ENCODE measurements at regions not wholly inside any gene's neighbourhood (a gene's known extent, or its start where the extent isn't known, plus 50 kb on each side); places are given as distances from the start of the nearest gene placed in this dataset.
A peak's percentile ranks its signal among the peaks of the same experiment; 100 is the strongest.
"Not testable (repeated sequence)": the region's sequence is repeated elsewhere in the genome, so short reads cannot be mapped to it uniquely, and the experiment has no call there.

GRCh38 chr3:188021502-188022040 lies 132.4 kb upstream of the LPP start:
- Mint-ChIP-seq H3K4me1 (ENCODE audit: low read depth in 2 of 2) (peaks cover 8 to 28% of the 10 kb centered on the region in 2 donors), H3K27ac (peak overlapping the region; percentile 32 to 70), H3K36me3 (no peaks in the 10 kb centered on the region), H3K27me3 (no peaks in the 10 kb centered on the region), H3K9me3 (peaks cover 4% of the 10 kb centered on the region), H3K4me3 (no peak overlapping the region)
- DNase-seq (ENCODE audit: low spot score) (no peak), ATAC-seq (peak in 1 of 2 donors; percentile 65)

GRCh38 chr3:188022902-188023301 lies 131.1 kb upstream of the LPP start:
- H3K4me3 Mint-ChIP-seq: not testable (repeated sequence)

DNA sequence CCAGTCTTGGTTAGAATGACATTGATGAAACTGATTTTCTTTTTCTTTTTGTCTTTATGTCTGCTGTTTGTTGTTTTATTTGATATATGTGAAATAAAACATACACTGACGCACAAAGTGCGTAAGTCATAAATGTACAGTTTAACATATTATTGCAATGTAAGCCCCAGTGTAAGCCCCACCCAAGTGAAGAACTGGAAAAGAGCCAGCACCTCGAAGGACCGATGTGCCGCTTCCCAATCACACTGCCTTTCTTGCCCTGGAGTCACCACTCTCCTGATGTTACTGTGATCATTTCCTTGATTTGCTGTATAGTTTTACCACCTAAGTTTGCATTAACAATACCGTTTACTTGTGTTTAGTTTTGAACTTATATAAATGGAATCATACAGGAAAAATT lies 128.4 kb upstream of the LPP start:
- H3K27ac Mint-ChIP-seq: no peak overlapping the region
- DNase-seq (ENCODE audit: low spot score) (no peak), ATAC-seq (no peak)
- H3K27me3 Mint-ChIP-seq: no peaks in the 10 kb centered on the region
- no peaks in the 10 kb centered on the region for H3K36me3 Mint-ChIP-seq
- peaks cover 4% of the 10 kb centered on the region for H3K9me3 Mint-ChIP-seq
- peaks cover 8 to 20% of the 10 kb centered on the region in 2 donors for H3K4me1 Mint-ChIP-seq (ENCODE audit: low read depth in 2 of 2)
- no peak overlapping the region for H3K4me3 Mint-ChIP-seq

More at GRCh38 chr3:188022902-188023301, 131.1 kb upstream of the LPP start:
- not testable (repeated sequence) for H3K36me3 Mint-ChIP-seq; H3K9me3 Mint-ChIP-seq; DNase-seq (ENCODE audit: low spot score); ATAC-seq; H3K27me3 Mint-ChIP-seq
- Mint-ChIP-seq H3K4me1 (ENCODE audit: low read depth in 2 of 2) (peaks cover 8 to 23% of the 10 kb centered on the region in 2 donors), H3K27ac (peak overlapping the region in 1 of 2 donors; percentile 79)

GRCh38 chr3:188026191-188026968 lies 127.6 kb upstream of the LPP start:
- ATAC-seq (no peak), DNase-seq (ENCODE audit: low spot score) (no peak)
- Mint-ChIP-seq H3K27ac (no peak overlapping the region), H3K4me1 (ENCODE audit: low read depth in 2 of 2) (peaks cover 4 to 15% of the 10 kb centered on the region in 2 donors), H3K27me3 (no peaks in the 10 kb centered on the region), H3K36me3 (no peaks in the 10 kb centered on the region), H3K4me3 (no peak overlapping the region), H3K9me3 (peaks cover 4% of the 10 kb centered on the region)

GRCh38 chr3:188031121-188031520 lies 122.8 kb upstream of the LPP start:
- DNase-seq (ENCODE audit: low spot score) (no peak), ATAC-seq (no peak)
- H3K9me3 Mint-ChIP-seq: peaks cover 4% of the 10 kb centered on the region
- peaks cover 12 to 18% of the 10 kb centered on the region in 2 donors for H3K4me1 Mint-ChIP-seq (ENCODE audit: low read depth in 2 of 2)
- peaks cover 17% of the 10 kb centered on the region for H3K36me3 Mint-ChIP-seq
- no peak overlapping the region for H3K27ac Mint-ChIP-seq
- no peak overlapping the region for H3K4me3 Mint-ChIP-seq
- no peaks in the 10 kb centered on the region for H3K27me3 Mint-ChIP-seq

DNA sequence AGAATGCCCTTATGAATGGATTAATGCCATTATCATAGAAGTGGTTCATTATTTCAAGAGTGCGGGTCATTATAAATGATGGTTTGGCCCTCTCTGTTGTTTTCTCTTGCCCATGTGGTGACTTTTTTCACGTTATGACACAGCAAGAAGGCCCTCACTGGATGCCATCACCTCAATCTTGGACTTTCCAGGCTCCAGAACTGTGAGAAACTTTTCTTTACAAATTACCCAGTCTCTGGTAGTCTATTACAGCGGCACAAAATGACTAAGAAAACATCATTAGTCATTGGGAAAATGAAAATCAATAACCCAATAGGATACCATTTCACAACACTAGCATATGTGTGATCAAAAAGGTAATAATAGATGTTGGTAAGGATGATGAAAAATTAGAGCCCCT lies 119.0 kb upstream of the LPP start:
- peaks cover 4% of the 10 kb centered on the region for H3K9me3 Mint-ChIP-seq
- peaks cover 17 to 29% of the 10 kb centered on the region in 2 donors for H3K4me1 Mint-ChIP-seq (ENCODE audit: low read depth in 2 of 2)
- H3K27me3 Mint-ChIP-seq: no peaks in the 10 kb centered on the region

GRCh38 chr3:188036375-188037194 lies 117.4 kb upstream of the LPP start:
- Mint-ChIP-seq H3K4me1 (ENCODE audit: low read depth in 2 of 2) (peaks cover 31 to 35% of the 10 kb centered on the region in 2 donors), H3K36me3 (peaks cover 22% of the 10 kb centered on the region), H3K4me3 (no peak overlapping the region), H3K27ac (peak overlapping the region in 1 of 2 donors; percentile 23), H3K9me3 (peaks cover 6% of the 10 kb centered on the region), H3K27me3 (peaks cover 0 to 4% of the 10 kb centered on the region in 2 donors)
- no peak for DNase-seq (ENCODE audit: low spot score)
- no peak for ATAC-seq

More for the DNA sequence above, 119.0 kb upstream of the LPP start:
- H3K27ac Mint-ChIP-seq: peak overlapping the region; percentile 22 to 75
- peak; percentile 66 for DNase-seq (ENCODE audit: low spot score)
- peaks cover 17% of the 10 kb centered on the region for H3K36me3 Mint-ChIP-seq
- peak overlapping the region; percentile 14 for H3K4me3 Mint-ChIP-seq
- peak; percentile 53 to 86 for ATAC-seq

DNA sequence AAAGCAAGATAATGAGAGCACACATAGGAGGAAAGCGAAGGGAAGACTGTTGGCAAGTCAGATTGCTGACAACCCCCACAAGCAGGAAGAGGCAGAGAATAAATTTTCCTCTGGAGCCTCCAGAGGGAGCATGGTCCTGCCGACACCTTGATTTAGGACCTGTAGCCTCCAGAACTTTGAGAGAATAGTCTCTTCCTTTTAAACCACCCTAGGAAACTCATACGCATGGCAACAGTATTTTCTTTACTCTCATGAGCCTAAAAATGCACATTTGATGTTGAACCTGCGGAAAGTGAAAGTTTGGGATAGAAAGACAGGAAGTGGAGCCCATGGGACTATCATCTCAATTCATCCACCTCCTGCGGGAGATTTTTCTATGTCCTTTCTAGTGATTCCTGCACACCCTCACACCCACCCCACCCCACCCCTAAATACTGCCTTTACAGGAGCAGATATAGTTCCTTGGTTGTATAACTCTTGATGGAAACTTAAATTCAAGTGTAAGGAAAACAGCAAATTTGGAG lies 116.7 kb upstream of the LPP start:
- peaks cover 2 to 6% of the 10 kb centered on the region in 2 donors for H3K27me3 Mint-ChIP-seq
- H3K36me3 Mint-ChIP-seq: peaks cover 20% of the 10 kb centered on the region
- DNase-seq (ENCODE audit: low spot score): no peak
- peaks cover 36 to 38% of the 10 kb centered on the region in 2 donors for H3K4me1 Mint-ChIP-seq (ENCODE audit: low read depth in 2 of 2)
- peaks cover 4% of the 10 kb centered on the region for H3K9me3 Mint-ChIP-seq
- no peak overlapping the region for H3K27ac Mint-ChIP-seq
- no peak for ATAC-seq
- H3K4me3 Mint-ChIP-seq: no peak overlapping the region

GRCh38 chr3:188037965-188038581 lies 115.9 kb upstream of the LPP start:
- no peak for ATAC-seq
- DNase-seq (ENCODE audit: low spot score): no peak
- Mint-ChIP-seq H3K27ac (no peak overlapping the region), H3K9me3 (peaks cover 4% of the 10 kb centered on the region), H3K4me1 (ENCODE audit: low read depth in 2 of 2) (peaks cover 44 to 45% of the 10 kb centered on the region in 2 donors), H3K4me3 (no peak overlapping the region), H3K36me3 (peaks cover 18% of the 10 kb centered on the region), H3K27me3 (peaks cover 10 to 12% of the 10 kb centered on the region in 2 donors)

DNA sequence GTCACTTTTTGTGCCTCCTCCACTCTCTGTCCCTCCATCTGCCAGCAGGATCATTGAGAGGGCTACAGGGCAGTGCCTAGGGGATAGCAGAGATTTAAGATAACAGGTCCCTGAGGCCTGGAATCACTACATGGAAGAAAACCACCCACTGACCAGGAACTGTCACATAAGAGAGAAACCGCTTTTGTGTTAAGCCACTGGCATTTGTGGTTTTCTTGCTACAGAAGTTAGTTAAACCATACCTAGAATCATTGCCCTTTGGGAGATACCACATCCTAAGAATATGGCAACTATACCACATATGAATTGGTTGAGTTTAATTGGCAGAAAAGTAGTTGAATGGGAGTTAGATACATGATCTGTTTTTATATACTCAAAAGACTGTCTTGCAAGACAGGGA lies 112.8 kb upstream of the LPP start:
- ATAC-seq: peak; percentile 69 to 72
- no peak for DNase-seq (ENCODE audit: low spot score)
- Mint-ChIP-seq H3K4me3 (peak overlapping the region; percentile 49), H3K36me3 (peaks cover 16% of the 10 kb centered on the region), H3K9me3 (peaks cover 7% of the 10 kb centered on the region), H3K4me1 (ENCODE audit: low read depth in 2 of 2) (peaks cover 45 to 50% of the 10 kb centered on the region in 2 donors), H3K27me3 (peaks cover 18% of the 10 kb centered on the region in 2 donors), H3K27ac (peak overlapping the region; percentile 2 to 31)

DNA sequence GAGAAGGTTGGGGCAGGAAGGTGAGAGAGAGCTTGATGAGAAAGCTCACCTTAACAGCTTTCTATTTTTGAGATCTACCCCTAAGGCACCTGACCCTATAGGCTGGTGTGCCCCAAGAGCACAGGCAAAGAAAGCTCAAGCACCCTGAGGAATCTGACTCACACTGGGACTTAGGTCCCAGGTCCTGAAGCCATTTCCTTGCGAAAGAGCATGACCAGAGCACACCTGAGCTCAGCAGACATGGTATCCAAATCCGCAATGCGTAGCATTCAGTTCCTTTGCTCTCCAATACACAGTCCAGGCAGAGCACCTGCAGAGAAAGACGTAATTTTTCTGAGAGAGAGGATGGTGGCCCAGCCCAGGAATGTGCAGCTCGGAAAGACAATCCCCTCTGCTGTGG lies 112.1 kb upstream of the LPP start:
- ATAC-seq (no peak), DNase-seq (ENCODE audit: low spot score) (no peak)
- peaks cover 45 to 46% of the 10 kb centered on the region in 2 donors for H3K4me1 Mint-ChIP-seq (ENCODE audit: low read depth in 2 of 2)
- peak overlapping the region; percentile 2 to 64 for H3K27ac Mint-ChIP-seq
- H3K9me3 Mint-ChIP-seq: peaks cover 7% of the 10 kb centered on the region
- no peak overlapping the region for H3K4me3 Mint-ChIP-seq
- peaks cover 18% of the 10 kb centered on the region in 2 donors for H3K27me3 Mint-ChIP-seq
- H3K36me3 Mint-ChIP-seq: peaks cover 16% of the 10 kb centered on the region

- ATAC-seq (no peak), DNase-seq (ENCODE audit: low spot score) (no peak)
- peak overlapping the region; percentile 2 to 64 for H3K27ac Mint-ChIP-seq
- H3K4me1 Mint-ChIP-seq (ENCODE audit: low read depth in 2 of 2): peaks cover 45 to 46% of the 10 kb centered on the region in 2 donors
- peaks cover 18 to 21% of the 10 kb centered on the region in 2 donors for H3K27me3 Mint-ChIP-seq
- H3K36me3 Mint-ChIP-seq: peaks cover 16% of the 10 kb centered on the region
- H3K9me3 Mint-ChIP-seq: peaks cover 7% of the 10 kb centered on the region
- H3K4me3 Mint-ChIP-seq: no peak overlapping the region
Measured at GRCh38 chr3:188042466-188042865, 111.5 kb upstream of the LPP start.

GRCh38 chr3:188043891-188044290 lies 110.1 kb upstream of the LPP start:
- H3K36me3 Mint-ChIP-seq: peaks cover 16% of the 10 kb centered on the region
- ATAC-seq (peak in 1 of 2 donors; percentile 60), DNase-seq (ENCODE audit: low spot score) (no peak)
- peaks cover 7% of the 10 kb centered on the region for H3K9me3 Mint-ChIP-seq
- peaks cover 18 to 27% of the 10 kb centered on the region in 2 donors for H3K27me3 Mint-ChIP-seq
- H3K4me3 Mint-ChIP-seq: peak overlapping the region; percentile 18
- peaks cover 40% of the 10 kb centered on the region in 2 donors for H3K4me1 Mint-ChIP-seq (ENCODE audit: low read depth in 2 of 2)
- peak overlapping the region; percentile 9 to 57 for H3K27ac Mint-ChIP-seq
